GM06990 (cell line): ENCODE measurements at regions not wholly inside any gene's neighbourhood (a gene's known extent, or its start where the extent isn't known, plus 50 kb on each side); places are given as distances from the start of the nearest gene placed in this dataset.

Source experiments
- DNase-seq: peaks from one replicate; pipeline ENCODE4 v3.0.0-alpha.2; 2011; ENCODE audit not compliant: insufficient read length; ENCODE audit errors: extremely low read depth
- H3K27me3 ChIP-seq: replicated peaks from 2 replicates; pipeline ENCODE4 v1.6.0; 2011; ENCODE audit warnings: low read length; ENCODE audit not compliant: control insufficient read depth, insufficient read depth
- H3K36me3 ChIP-seq: 2 replicates; pipeline ENCODE4 v1.5.1; 2011; ENCODE audit warnings: low read length; ENCODE audit not compliant: control insufficient read depth, insufficient read depth
- H3K4me3 ChIP-seq: replicated peaks from 2 replicates; pipeline ENCODE4 v1.5.1; 2011; ENCODE audit warnings: low read depth, mild to moderate bottlenecking, control low read depth, low read length
- CTCF ChIP-seq: IDR thresholded peaks from 2 replicates; pipeline ENCODE4 v1.5.1; 2011; ENCODE audit warnings: low read length, control low read depth, mild to moderate bottlenecking, inconsistent platforms; ENCODE audit not compliant: insufficient read depth, poor library complexity, severe bottlenecking

GRCh38 chr5:62111428-62111827 lies 194.6 kb upstream of the KIF2A start:
- no peaks in the 10 kb centered on the region for H3K36me3 ChIP-seq
- no peak overlapping the region for H3K4me3 ChIP-seq
- no peak for TF ChIP-seq CTCF
- no peaks in the 10 kb centered on the region for H3K27me3 ChIP-seq
- no peak for DNase-seq

GRCh38 chr5:62112689-62113228 lies 193.2 kb upstream of the KIF2A start:
- Histone ChIP-seq H3K4me3 (no peak overlapping the region), H3K36me3 (no peaks in the 10 kb centered on the region), H3K27me3 (no peaks in the 10 kb centered on the region)
- TF ChIP-seq CTCF, result no peak
- no peak for DNase-seq

- Histone ChIP-seq H3K4me3 (no peak overlapping the region), H3K27me3 (no peaks in the 10 kb centered on the region; the same call in 1 of the 2 replicates), H3K36me3 (no peaks in the 10 kb centered on the region)
- DNase-seq, result no peak
- TF ChIP-seq CTCF, result no peak
Observed at GRCh38 chr5:62115014-62115413, 191.0 kb upstream of the KIF2A start.

GRCh38 chr5:62124266-62124665 lies 181.7 kb upstream of the KIF2A start:
- Histone ChIP-seq H3K27me3 (no peaks in the 10 kb centered on the region), H3K4me3 (no peak overlapping the region), H3K36me3 (no peaks in the 10 kb centered on the region)
- DNase-seq, result no peak
- no peak for TF ChIP-seq CTCF

GRCh38 chr5:62126090-62126489 lies 179.9 kb upstream of the KIF2A start:
- DNase-seq, result no peak
- Histone ChIP-seq H3K27me3 (no peaks in the 10 kb centered on the region), H3K4me3 (no peak overlapping the region), H3K36me3 (no peaks in the 10 kb centered on the region)
- TF ChIP-seq CTCF, result no peak

- TF ChIP-seq CTCF, result no peak
- no peak for DNase-seq
- Histone ChIP-seq H3K36me3 (no peaks in the 10 kb centered on the region), H3K27me3 (no peaks in the 10 kb centered on the region), H3K4me3 (no peak overlapping the region)
Observed at GRCh38 chr5:62127098-62127736, 178.8 kb upstream of the KIF2A start.
